ENCODE measurements at regions not wholly inside any gene's neighbourhood (a gene's known extent, or its start where the extent isn't known, plus 50 kb on each side); places are given as distances from the start of the nearest gene placed in this dataset.

- H3K79me2 ChIP-seq (ENCODE audit: insufficient read depth, low read length): no peaks in the 10 kb centered on the region
- no peaks in the 10 kb centered on the region for H3K4me1 ChIP-seq (ENCODE audit: control insufficient read depth in 1 of 2, insufficient read depth in 2 of 2, low read length in 2 of 2)
- H3K4me3 Mint-ChIP-seq: no peak overlapping the region
- H2AFZ ChIP-seq (ENCODE audit: insufficient read depth, low read depth, low read length, poor library complexity, severe bottlenecking): no peak overlapping the region
- H3K36me3 ChIP-seq (replicated peaks in 1 of 2; ENCODE audit: control insufficient read depth in 1 of 2, insufficient read depth in 2 of 2, low read length in 2 of 2): no peaks in the 10 kb centered on the region
- H3K36me3 Mint-ChIP-seq: no peaks in the 10 kb centered on the region
- no peak overlapping the region for H3K27ac ChIP-seq (ENCODE audit: low read depth in 1 of 2, low read length in 2 of 2)
- no peaks in the 10 kb centered on the region for H3K4me1 Mint-ChIP-seq
- H4K20me1 ChIP-seq (ENCODE audit: insufficient read depth, low read length): no peaks in the 10 kb centered on the region
- no peaks in the 10 kb centered on the region for H3K27me3 ChIP-seq (ENCODE audit: control insufficient read depth in 2 of 2, insufficient read depth in 2 of 2, low read length in 2 of 2)
- 98% methylated on average over 7 of the region's 7 CpGs for WGBS (ENCODE audit: insufficient coverage)
- H3K9me3 ChIP-seq (replicated peaks in 1 of 2; ENCODE audit: control insufficient read depth in 1 of 2, insufficient read depth in 1 of 2, low read length in 2 of 2): peaks cover 11 to 16% of the 10 kb centered on the region in 2 donors
- no peak for TF ChIP-seq CTCF (IDR thresholded peaks at IDR 0.05)
- H3K9ac ChIP-seq (ENCODE audit: insufficient read depth, low read length, poor library complexity, severe bottlenecking): no peak overlapping the region
- intact Hi-C loops (cut with micrococcal nuclease): no loop called here
- no peak overlapping the region for H3K27ac Mint-ChIP-seq
- DNase-seq: no peak
- peaks cover 0 to 2% (median 0%) of the 10 kb centered on the region in 3 donors for H3K27me3 Mint-ChIP-seq (ENCODE audit: low read depth in 3 of 3)
- H3K4me3 ChIP-seq (replicated peaks in 1 of 3; ENCODE audit: low read depth in 2 of 3, low read length in 3 of 3): no peak overlapping the region
- no peak overlapping the region for H3K4me2 ChIP-seq (replicated peaks; ENCODE audit: extremely low read depth, low read length, poor library complexity, severe bottlenecking)
- H3K9me3 Mint-ChIP-seq: peaks cover 2 to 15% (median 8%) of the 10 kb centered on the region in 7 donors
These were observed 442.8 kb downstream of the COG6 start for GRCh38 chr13:40098246-40098645.

GRCh38 chr13:40101708-40102359 is 446.4 kb downstream of the COG6 start:
- no peak overlapping the region for H3K9ac ChIP-seq (ENCODE audit: insufficient read depth, low read length, poor library complexity, severe bottlenecking)
- no peak overlapping the region for H3K4me3 ChIP-seq (replicated peaks in 1 of 3; ENCODE audit: low read depth in 2 of 3, low read length in 3 of 3)
- no peaks in the 10 kb centered on the region for H3K36me3 ChIP-seq (replicated peaks in 1 of 2; ENCODE audit: control insufficient read depth in 1 of 2, insufficient read depth in 2 of 2, low read length in 2 of 2)
- H3K27ac ChIP-seq (ENCODE audit: low read depth in 1 of 2, low read length in 2 of 2): no peak overlapping the region
- Mint-ChIP-seq H3K27me3 (ENCODE audit: low read depth in 3 of 3) (peaks cover 0 to 2% (median 0%) of the 10 kb centered on the region in 3 donors), H3K4me1 (no peaks in the 10 kb centered on the region), H3K27ac (peak overlapping the region in 1 of 7 donors; percentile 30), H3K9me3 (peaks cover 2 to 15% (median 8%) of the 10 kb centered on the region in 7 donors), H3K4me3 (no peak overlapping the region), H3K36me3 (no peaks in the 10 kb centered on the region)
- no peaks in the 10 kb centered on the region for H3K27me3 ChIP-seq (ENCODE audit: control insufficient read depth in 2 of 2, insufficient read depth in 2 of 2, low read length in 2 of 2)
- TF ChIP-seq CTCF (IDR thresholded peaks at IDR 0.05): no peak
- intact Hi-C loops (cut with micrococcal nuclease): no loop called here
- no peak overlapping the region for H3K4me2 ChIP-seq (replicated peaks; ENCODE audit: extremely low read depth, low read length, poor library complexity, severe bottlenecking)
- H2AFZ ChIP-seq (ENCODE audit: insufficient read depth, low read depth, low read length, poor library complexity, severe bottlenecking): no peak overlapping the region
- no peaks in the 10 kb centered on the region for H3K79me2 ChIP-seq (ENCODE audit: insufficient read depth, low read length)
- H3K9me3 ChIP-seq (replicated peaks in 1 of 2; ENCODE audit: control insufficient read depth in 1 of 2, insufficient read depth in 1 of 2, low read length in 2 of 2): peaks cover 11 to 16% of the 10 kb centered on the region in 2 donors
- no peaks in the 10 kb centered on the region for H4K20me1 ChIP-seq (ENCODE audit: insufficient read depth, low read length)
- WGBS (ENCODE audit: insufficient coverage): 100% methylated on average over 2 of the region's 3 CpGs
- no peak for DNase-seq
- no peaks in the 10 kb centered on the region for H3K4me1 ChIP-seq (ENCODE audit: control insufficient read depth in 1 of 2, insufficient read depth in 2 of 2, low read length in 2 of 2)
